ENCODE measurements at regions not wholly inside any gene's neighbourhood (a gene's known extent, or its start where the extent isn't known, plus 50 kb on each side); places are given as distances from the start of the nearest gene placed in this dataset.

GRCh38 chr3:74080056-74080461 lies 455.3 kb upstream of the PDZRN3 start:
- Histone ChIP-seq H3K4me2 (ENCODE audit: unreplicated experiment) (no peak overlapping the region), H4K20me1 (ENCODE audit: insufficient read depth) (no peaks in the 10 kb centered on the region), H3K27ac (no peak overlapping the region), H3K27me3 (replicated peaks; ENCODE audit: insufficient read depth) (peaks cover 38% of the 10 kb centered on the region), H3K79me2 (ENCODE audit: insufficient read depth) (no peaks in the 10 kb centered on the region), H2AFZ (no peak overlapping the region), H3F3A (ENCODE audit: insufficient read depth) (no peaks in the 10 kb centered on the region), H3K9ac (no peak overlapping the region), H3K9me3 (ENCODE audit: low read depth) (no peaks in the 10 kb centered on the region), H3K4me1 (ENCODE audit: insufficient read depth) (no peaks in the 10 kb centered on the region), H3K4me3 (no peak overlapping the region), H3K9me2 (ENCODE audit: insufficient read depth) (no peaks in the 10 kb centered on the region), H3K36me3 (ENCODE audit: low read depth) (no peaks in the 10 kb centered on the region)
- in situ Hi-C loops (cut with MboI), result no loop called here
- TF ChIP-seq EZH2 (IDR thresholded peaks at IDR 0.05; ENCODE audit: insufficient read depth, poor library complexity, severe bottlenecking), result no peak
- no peak for TF ChIP-seq EZH2phosphoT487 (IDR thresholded peaks at IDR 0.05; ENCODE audit: insufficient read depth, low read depth)
- no peak for DNase-seq
- WGBS, 2 experiments (ENCODE audit: low coverage in 1 of 2, low lambda C conversion rate in 2 of 2, missing lambda C conversion rate in 2 of 2), result 18 to 27% methylated on average over 5 of the region's 5 CpGs

- WGBS, 2 experiments (ENCODE audit: low coverage in 1 of 2, low lambda C conversion rate in 2 of 2, missing lambda C conversion rate in 2 of 2), result 56% methylated on average over 2 of the region's 2 CpGs
- in situ Hi-C loops (cut with MboI), result no loop called here
- H3K27ac ChIP-seq, result no peak overlapping the region
- H3F3A ChIP-seq (ENCODE audit: insufficient read depth), result no peaks in the 10 kb centered on the region
- TF ChIP-seq EZH2phosphoT487 (IDR thresholded peaks at IDR 0.05; ENCODE audit: insufficient read depth, low read depth) (no peak), EZH2 (IDR thresholded peaks at IDR 0.05; ENCODE audit: insufficient read depth, poor library complexity, severe bottlenecking) (no peak)
- no peaks in the 10 kb centered on the region for H3K36me3 ChIP-seq (ENCODE audit: low read depth)
- peaks cover 17% of the 10 kb centered on the region for H3K27me3 ChIP-seq (replicated peaks; ENCODE audit: insufficient read depth)
- no peak overlapping the region for H3K4me2 ChIP-seq (ENCODE audit: unreplicated experiment)
- H3K9me2 ChIP-seq (ENCODE audit: insufficient read depth), result no peaks in the 10 kb centered on the region
- H4K20me1 ChIP-seq (ENCODE audit: insufficient read depth), result no peaks in the 10 kb centered on the region
- H3K4me1 ChIP-seq (ENCODE audit: insufficient read depth), result no peaks in the 10 kb centered on the region
- H3K9me3 ChIP-seq (ENCODE audit: low read depth), result no peaks in the 10 kb centered on the region
- no peaks in the 10 kb centered on the region for H3K79me2 ChIP-seq (ENCODE audit: insufficient read depth)
- no peak for DNase-seq
- no peak overlapping the region for H3K4me3 ChIP-seq
- H3K9ac ChIP-seq, result no peak overlapping the region
- no peak overlapping the region for H2AFZ ChIP-seq
Observed at GRCh38 chr3:74075241-74075640, 450.5 kb upstream of the PDZRN3 start.

- TF ChIP-seq EZH2 (IDR thresholded peaks at IDR 0.05; ENCODE audit: insufficient read depth, poor library complexity, severe bottlenecking) (no peak), EZH2phosphoT487 (IDR thresholded peaks at IDR 0.05; ENCODE audit: insufficient read depth, low read depth) (no peak)
- in situ Hi-C loops (cut with MboI), result no loop called here
- Histone ChIP-seq H3K4me2 (ENCODE audit: unreplicated experiment) (no peak overlapping the region), H3F3A (ENCODE audit: insufficient read depth) (no peaks in the 10 kb centered on the region), H3K4me1 (ENCODE audit: insufficient read depth) (no peaks in the 10 kb centered on the region), H3K9me2 (ENCODE audit: insufficient read depth) (no peaks in the 10 kb centered on the region), H3K36me3 (ENCODE audit: low read depth) (no peaks in the 10 kb centered on the region), H2AFZ (no peak overlapping the region), H4K20me1 (ENCODE audit: insufficient read depth) (no peaks in the 10 kb centered on the region), H3K9me3 (ENCODE audit: low read depth) (no peaks in the 10 kb centered on the region), H3K27me3 (replicated peaks; ENCODE audit: insufficient read depth) (peaks cover 14% of the 10 kb centered on the region), H3K9ac (no peak overlapping the region), H3K79me2 (ENCODE audit: insufficient read depth) (no peaks in the 10 kb centered on the region), H3K4me3 (no peak overlapping the region), H3K27ac (no peak overlapping the region)
- 6 to 11% methylated on average over 1 of the region's 1 CpG for WGBS, 2 experiments (ENCODE audit: low coverage in 1 of 2, low lambda C conversion rate in 2 of 2, missing lambda C conversion rate in 2 of 2)
- DNase-seq, result no peak
Observed at GRCh38 chr3:74074700-74075099, 450.0 kb upstream of the PDZRN3 start.

GRCh38 chr3:74067296-74067695 lies 442.6 kb upstream of the PDZRN3 start:
- no peaks in the 10 kb centered on the region for H3K9me3 ChIP-seq (ENCODE audit: low read depth)
- H2AFZ ChIP-seq, result no peak overlapping the region
- H3K4me2 ChIP-seq (ENCODE audit: unreplicated experiment), result no peak overlapping the region
- H3K79me2 ChIP-seq (ENCODE audit: insufficient read depth), result no peaks in the 10 kb centered on the region
- no peaks in the 10 kb centered on the region for H4K20me1 ChIP-seq (ENCODE audit: insufficient read depth)
- no peaks in the 10 kb centered on the region for H3K4me1 ChIP-seq (ENCODE audit: insufficient read depth)
- H3K27me3 ChIP-seq (replicated peaks; ENCODE audit: insufficient read depth), result peaks cover 8% of the 10 kb centered on the region
- H3K36me3 ChIP-seq (ENCODE audit: low read depth), result no peaks in the 10 kb centered on the region
- no peak overlapping the region for H3K27ac ChIP-seq
- no peak overlapping the region for H3K4me3 ChIP-seq
- no peaks in the 10 kb centered on the region for H3F3A ChIP-seq (ENCODE audit: insufficient read depth)
- TF ChIP-seq EZH2 (IDR thresholded peaks at IDR 0.05; ENCODE audit: insufficient read depth, poor library complexity, severe bottlenecking) (no peak), EZH2phosphoT487 (IDR thresholded peaks at IDR 0.05; ENCODE audit: insufficient read depth, low read depth) (no peak)
- in situ Hi-C loops (cut with MboI), result no loop called here
- WGBS, 2 experiments (ENCODE audit: low coverage in 1 of 2, low lambda C conversion rate in 2 of 2, missing lambda C conversion rate in 2 of 2), result 0 to 5% methylated on average over 1 of the region's 1 CpG
- DNase-seq, result peak; percentile 66
- H3K9ac ChIP-seq, result no peak overlapping the region
- no peaks in the 10 kb centered on the region for H3K9me2 ChIP-seq (ENCODE audit: insufficient read depth)

GRCh38 chr3:74066456-74066855 lies 441.7 kb upstream of the PDZRN3 start:
- H3K4me1 ChIP-seq (ENCODE audit: insufficient read depth), result no peaks in the 10 kb centered on the region

More at GRCh38 chr3:74066456-74066855, 441.7 kb upstream of the PDZRN3 start:
- in situ Hi-C loops (cut with MboI), result no loop called here
- no peak overlapping the region for H3K9ac ChIP-seq
- TF ChIP-seq EZH2 (IDR thresholded peaks at IDR 0.05; ENCODE audit: insufficient read depth, poor library complexity, severe bottlenecking) (no peak), EZH2phosphoT487 (IDR thresholded peaks at IDR 0.05; ENCODE audit: insufficient read depth, low read depth) (no peak)
- no peaks in the 10 kb centered on the region for H3K36me3 ChIP-seq (ENCODE audit: low read depth)
- no peaks in the 10 kb centered on the region for H4K20me1 ChIP-seq (ENCODE audit: insufficient read depth)
- H3K4me3 ChIP-seq, result no peak overlapping the region
- no peak overlapping the region for H2AFZ ChIP-seq
- DNase-seq, result no peak
- no peaks in the 10 kb centered on the region for H3F3A ChIP-seq (ENCODE audit: insufficient read depth)
- H3K9me2 ChIP-seq (ENCODE audit: insufficient read depth), result no peaks in the 10 kb centered on the region
- H3K27ac ChIP-seq, result no peak overlapping the region
- no peak overlapping the region for H3K4me2 ChIP-seq (ENCODE audit: unreplicated experiment)
- H3K9me3 ChIP-seq (ENCODE audit: low read depth), result no peaks in the 10 kb centered on the region
- 36 to 39% methylated on average over 3 of the region's 3 CpGs for WGBS, 2 experiments (ENCODE audit: low coverage in 1 of 2, low lambda C conversion rate in 2 of 2, missing lambda C conversion rate in 2 of 2)
- H3K79me2 ChIP-seq (ENCODE audit: insufficient read depth), result no peaks in the 10 kb centered on the region
- H3K27me3 ChIP-seq (replicated peaks; ENCODE audit: insufficient read depth), result peaks cover 8% of the 10 kb centered on the region

All from GM23248 (cell line).